ENCODE measurements at regions not wholly inside any gene's neighbourhood (a gene's known extent, or its start where the extent isn't known, plus 50 kb on each side); places are given as distances from the start of the nearest gene placed in this dataset.

DNA sequence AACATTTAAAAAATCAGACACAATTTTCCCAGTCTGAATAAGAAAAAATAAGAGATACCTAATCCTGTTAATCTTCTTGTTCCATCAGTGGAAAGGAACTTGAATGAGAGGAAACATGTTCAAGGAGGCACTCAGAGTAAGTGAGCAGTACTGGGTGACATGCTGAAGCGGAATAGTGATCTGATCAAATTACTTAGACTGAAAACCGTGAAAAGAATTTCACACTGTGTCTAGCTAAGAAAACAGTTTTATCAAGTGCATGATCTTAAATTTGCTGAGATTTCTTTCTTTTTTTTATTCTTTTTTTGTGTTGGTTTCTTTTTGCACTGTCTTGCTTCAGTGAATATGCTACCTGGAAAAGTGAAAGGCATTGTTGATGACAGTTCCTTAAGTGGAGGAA is 249.5 kb upstream of the SLC10A2 start:
- H3K79me1 ChIP-seq (ENCODE audit: low read depth, low read length), result no peaks in the 10 kb centered on the region
- no peak overlapping the region for H3K4me2 ChIP-seq (ENCODE audit: insufficient read depth in 1 of 2, low read depth in 2 of 2, low read length in 2 of 2)
- no peak overlapping the region for H4K8ac ChIP-seq (ENCODE audit: extremely low read depth, insufficient read depth, low read length)
- H3K56ac ChIP-seq (replicated peaks; ENCODE audit: insufficient read length, low read depth, low read length), result no peak overlapping the region
- no peaks in the 10 kb centered on the region for H3K36me3 ChIP-seq (ENCODE audit: control insufficient read depth in 2 of 4, insufficient read depth in 4 of 4, low read length in 3 of 4)
- H3K4me1 ChIP-seq (replicated peaks in 1 of 4; ENCODE audit: control insufficient read depth in 3 of 4, insufficient read depth in 4 of 4, low read length in 3 of 4), result no peaks in the 10 kb centered on the region
- no peaks in the 10 kb centered on the region for H3K9me3 ChIP-seq (ENCODE audit: insufficient read depth in 2 of 2, low read depth in 1 of 2, low read length in 1 of 2)
- H2BK120ac ChIP-seq (replicated peaks; ENCODE audit: low read depth, low read length), result no peak overlapping the region
- H3K27me3 ChIP-seq (replicated peaks in 1 of 4; ENCODE audit: control insufficient read depth in 3 of 4, extremely low read depth in 1 of 4, insufficient read depth in 3 of 4, low read length in 3 of 4), result no peaks in the 10 kb centered on the region
- no peak overlapping the region for H2BK20ac ChIP-seq (ENCODE audit: low read length)
- no peak overlapping the region for H4K5ac ChIP-seq (ENCODE audit: insufficient read length, low read depth, low read length)
- no peak overlapping the region for H3K27ac ChIP-seq (ENCODE audit: low read depth, low read length)
- H2BK5ac ChIP-seq (ENCODE audit: low read depth, low read length), result no peak overlapping the region
- no peak overlapping the region for H3K4ac ChIP-seq (replicated peaks; ENCODE audit: insufficient read length, low read depth, low read length)
- H4K91ac ChIP-seq (replicated peaks; ENCODE audit: insufficient read length, low read length), result no peak overlapping the region
- no peak overlapping the region for H2BK15ac ChIP-seq (ENCODE audit: low read length)
- no peak overlapping the region for H3K23ac ChIP-seq (ENCODE audit: insufficient read length)
- WGBS, 2 experiments (ENCODE audit: extremely low coverage in 1 of 2, insufficient coverage in 1 of 2, insufficient read length in 1 of 2, insufficient replicate concordance in 2 of 2, low coverage in 1 of 2, low lambda C conversion rate in 2 of 2, missing lambda C conversion rate in 1 of 2), result 95% methylated on average over 2 of the region's 2 CpGs; no CpG with 5 or more reads in 1 of the 2 experiments
- H4K20me1 ChIP-seq (replicated peaks in 1 of 2; ENCODE audit: control insufficient read depth in 1 of 2, insufficient read depth in 2 of 2, low read length in 2 of 2), result no peaks in the 10 kb centered on the region
- POLR2A ChIA-PET (ENCODE audit: partially characterized antibody), result no interaction called here
- CTCF ChIA-PET (ENCODE audit: partially characterized antibody), result no interaction called here
- H3K79me2 ChIP-seq (ENCODE audit: control insufficient read depth in 1 of 2, insufficient read depth in 2 of 2, low read length in 2 of 2), result no peaks in the 10 kb centered on the region
- no peak overlapping the region for H3K18ac ChIP-seq (ENCODE audit: extremely low read depth, low read length)
- no peak overlapping the region for H3K9ac ChIP-seq (replicated peaks in 1 of 4; ENCODE audit: extremely low read depth in 1 of 4, low read depth in 3 of 4, low read length in 3 of 4)
- no peak overlapping the region for H2AK5ac ChIP-seq (ENCODE audit: low read depth, low read length)
- no peak overlapping the region for H3K14ac ChIP-seq (ENCODE audit: insufficient read length)
- no peak overlapping the region for H2AFZ ChIP-seq (ENCODE audit: low read length)
- DNase-seq (ENCODE audit: low read depth in 1 of 2, low spot score in 2 of 2) (no peak), FAIRE-seq (no peak)
- H3K23me2 ChIP-seq (ENCODE audit: low read depth, low read length), result no peaks in the 10 kb centered on the region
- H2BK12ac ChIP-seq (ENCODE audit: low read depth, low read length), result no peak overlapping the region
- no peak overlapping the region for H3K4me3 ChIP-seq (ENCODE audit: extremely low read depth in 1 of 4, insufficient read depth in 2 of 4, low read depth in 3 of 4, low read length in 4 of 4)
- TF ChIP-seq, protein P1, sequence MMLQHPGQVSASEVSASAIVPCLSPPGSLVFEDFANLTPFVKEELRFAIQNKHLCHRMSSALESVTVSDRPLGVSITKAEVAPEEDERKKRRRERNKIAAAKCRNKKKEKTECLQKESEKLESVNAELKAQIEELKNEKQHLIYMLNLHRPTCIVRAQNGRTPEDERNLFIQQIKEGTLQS (IDR thresholded peaks at IDR 0.05; ENCODE audit: insufficient read depth, low read depth, low read length), result no peak
- TF ChIP-seq CBX8 (IDR thresholded peaks at IDR 0.05; ENCODE audit: borderline replicate concordance, low read depth, low read length) (no peak), SUZ12 (IDR thresholded peaks at IDR 0.05; ENCODE audit: low read length) (no peak), RXRA (IDR thresholded peaks at IDR 0.05; ENCODE audit: insufficient read depth, low read depth, low read length) (no peak), CBX5 (IDR thresholded peaks at IDR 0.05; ENCODE audit: low read depth, low read length) (no peak), HDAC2 (IDR thresholded peaks at IDR 0.05; ENCODE audit: borderline replicate concordance in 1 of 2, low read depth in 2 of 2, low read length in 2 of 2) (no peak), CEBPB (IDR thresholded peaks at IDR 0.05; ENCODE audit: low read depth, low read length) (no peak), SP1 (IDR thresholded peaks at IDR 0.05; ENCODE audit: low read depth, low read length) (no peak), BCL11A (IDR thresholded peaks at IDR 0.05; ENCODE audit: low read depth in 2 of 2, low read length in 2 of 2) (no peak), EZH2 (IDR thresholded peaks at IDR 0.05; ENCODE audit: low read depth, low read length, severe bottlenecking) (no peak), KDM5A (IDR thresholded peaks at IDR 0.05; ENCODE audit: low read length) (no peak), NANOG (IDR thresholded peaks at IDR 0.05; ENCODE audit: insufficient read depth, low read depth, low read length, poor library complexity, severe bottlenecking) (no peak), JUN (IDR thresholded peaks at IDR 0.05; ENCODE audit: low read depth, low read length) (no peak), CREB1 (IDR thresholded peaks at IDR 0.05) (no peak)
- TF ChIP-seq, protein P2, sequence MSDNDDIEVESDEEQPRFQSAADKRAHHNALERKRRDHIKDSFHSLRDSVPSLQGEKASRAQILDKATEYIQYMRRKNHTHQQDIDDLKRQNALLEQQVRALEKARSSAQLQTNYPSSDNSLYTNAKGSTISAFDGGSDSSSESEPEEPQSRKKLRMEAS (IDR thresholded peaks at IDR 0.05), result no peak
